ENCODE measurements at regions not wholly inside any gene's neighbourhood (a gene's known extent, or its start where the extent isn't known, plus 50 kb on each side); places are given as distances from the start of the nearest gene placed in this dataset.
"Not testable (repeated sequence)": the region's sequence is repeated elsewhere in the genome, so short reads cannot be mapped to it uniquely, and the experiment has no call there.

DNA sequence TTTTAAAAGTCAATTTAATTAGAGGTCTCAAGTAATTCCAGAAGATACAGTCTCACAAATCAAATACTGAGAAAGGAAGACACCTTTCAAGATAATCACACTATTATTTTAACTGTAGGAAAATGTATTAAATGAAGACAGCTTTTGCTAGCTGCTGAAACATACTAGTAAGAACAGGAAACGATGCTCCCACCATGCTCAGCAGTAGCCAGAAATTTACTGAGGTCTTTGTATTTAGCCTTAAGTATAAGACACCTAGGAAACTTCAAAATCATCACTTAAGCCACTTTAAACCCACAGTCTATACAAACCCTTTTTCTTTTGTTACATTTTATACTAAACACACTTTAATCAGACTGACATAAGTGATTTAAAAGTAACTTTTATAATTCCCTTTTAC, 72.7 kb upstream of the NPIPB12 start:
- not testable (repeated sequence) for DNase-seq (ENCODE audit: low read depth)

- not testable (repeated sequence) for DNase-seq (ENCODE audit: low read depth)
Measured at GRCh38 chr16:29581764-29582163, 75.6 kb upstream of the NPIPB12 start.

DNA sequence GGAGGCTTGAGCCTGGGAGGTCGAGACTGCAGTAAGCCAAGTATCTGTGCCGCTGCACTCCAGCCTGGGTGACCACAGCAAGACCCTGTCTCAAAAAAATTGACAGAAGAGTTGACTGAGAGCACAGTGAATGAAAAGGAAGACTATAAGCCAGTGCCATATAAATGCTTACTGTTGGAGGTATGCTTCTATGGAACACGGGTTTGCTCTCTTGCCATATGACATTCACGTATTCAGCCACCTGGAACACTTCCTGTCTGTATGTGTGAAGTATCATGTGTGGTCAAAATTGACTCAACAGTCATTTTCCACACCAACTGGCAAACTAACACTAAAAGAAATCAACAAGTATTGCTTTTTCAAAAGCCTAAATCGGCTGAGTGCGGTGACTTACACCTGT, 71.1 kb upstream of the SPN start:
- DNase-seq (ENCODE audit: low read depth): not testable (repeated sequence)

GRCh38 chr16:29594269-29594925, 68.7 kb upstream of the SPN start:
- peak; percentile 35 for DNase-seq (ENCODE audit: low read depth)

DNA sequence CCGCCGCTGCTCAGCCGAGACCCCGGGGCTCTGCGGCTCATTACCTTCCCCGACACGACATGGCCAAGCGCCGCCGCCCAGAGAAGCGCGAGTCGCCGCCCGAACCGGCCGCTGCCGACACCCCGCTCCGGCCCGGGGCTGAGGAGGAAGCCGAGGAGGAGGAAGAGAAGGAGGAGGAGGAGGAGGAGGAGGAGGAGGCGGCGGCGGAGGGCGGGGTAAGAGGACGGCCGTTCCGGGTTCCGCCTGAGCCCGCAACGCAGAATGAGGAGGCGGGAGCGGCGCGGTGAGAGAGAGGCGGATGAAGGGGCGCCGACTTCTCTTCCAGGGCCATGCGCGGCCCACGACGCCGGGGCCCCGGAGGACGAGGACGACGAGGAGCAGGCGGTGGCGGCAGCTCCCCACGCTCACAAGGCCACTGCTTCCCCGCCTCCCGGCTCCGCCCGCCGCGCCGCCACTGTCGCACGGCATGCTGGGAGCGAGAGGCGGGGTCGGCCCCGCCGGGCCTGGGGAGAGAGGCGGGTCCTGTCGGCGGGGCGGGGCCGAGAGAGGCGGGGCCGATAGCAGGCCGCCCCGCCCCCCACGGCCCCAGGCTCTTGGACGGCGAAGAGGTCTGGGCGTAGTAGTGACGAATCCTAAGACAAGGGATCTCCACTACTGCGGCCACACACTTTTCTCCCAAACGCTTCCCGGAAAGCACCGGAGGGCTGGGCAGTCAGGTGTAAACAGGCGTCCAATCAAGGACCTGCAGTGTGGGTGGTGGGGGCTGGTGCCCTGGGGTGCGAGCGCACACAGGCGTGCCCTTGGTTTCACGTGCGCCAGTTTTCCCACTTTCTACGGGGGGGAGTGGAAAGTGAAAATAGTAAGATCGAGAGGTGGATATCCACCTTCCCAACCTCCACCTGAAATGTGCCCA, 67.9 kb upstream of the SPN start:
- DNase-seq (ENCODE audit: low read depth): peak; percentile 64

DNA sequence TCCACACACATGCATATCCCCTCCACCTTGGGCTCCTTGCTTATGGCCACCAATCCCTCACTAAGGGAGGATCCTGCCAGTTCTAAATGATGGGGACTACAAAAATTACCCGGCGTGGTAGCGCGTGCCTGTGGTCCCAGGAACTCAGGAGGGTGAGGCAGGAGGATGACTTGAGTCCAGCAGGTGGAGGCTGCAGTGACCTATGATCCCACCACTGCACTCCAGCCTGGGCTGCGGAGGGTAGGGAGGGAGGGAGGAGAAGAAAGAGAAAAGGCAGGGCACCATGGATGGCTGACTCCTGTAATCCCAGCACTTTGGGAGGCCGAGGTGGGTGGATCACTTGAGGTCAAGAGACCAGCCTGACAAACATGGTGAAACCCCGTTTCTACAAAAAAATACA, 66.0 kb upstream of the SPN start:
- DNase-seq (ENCODE audit: low read depth): not testable (repeated sequence)

DNA sequence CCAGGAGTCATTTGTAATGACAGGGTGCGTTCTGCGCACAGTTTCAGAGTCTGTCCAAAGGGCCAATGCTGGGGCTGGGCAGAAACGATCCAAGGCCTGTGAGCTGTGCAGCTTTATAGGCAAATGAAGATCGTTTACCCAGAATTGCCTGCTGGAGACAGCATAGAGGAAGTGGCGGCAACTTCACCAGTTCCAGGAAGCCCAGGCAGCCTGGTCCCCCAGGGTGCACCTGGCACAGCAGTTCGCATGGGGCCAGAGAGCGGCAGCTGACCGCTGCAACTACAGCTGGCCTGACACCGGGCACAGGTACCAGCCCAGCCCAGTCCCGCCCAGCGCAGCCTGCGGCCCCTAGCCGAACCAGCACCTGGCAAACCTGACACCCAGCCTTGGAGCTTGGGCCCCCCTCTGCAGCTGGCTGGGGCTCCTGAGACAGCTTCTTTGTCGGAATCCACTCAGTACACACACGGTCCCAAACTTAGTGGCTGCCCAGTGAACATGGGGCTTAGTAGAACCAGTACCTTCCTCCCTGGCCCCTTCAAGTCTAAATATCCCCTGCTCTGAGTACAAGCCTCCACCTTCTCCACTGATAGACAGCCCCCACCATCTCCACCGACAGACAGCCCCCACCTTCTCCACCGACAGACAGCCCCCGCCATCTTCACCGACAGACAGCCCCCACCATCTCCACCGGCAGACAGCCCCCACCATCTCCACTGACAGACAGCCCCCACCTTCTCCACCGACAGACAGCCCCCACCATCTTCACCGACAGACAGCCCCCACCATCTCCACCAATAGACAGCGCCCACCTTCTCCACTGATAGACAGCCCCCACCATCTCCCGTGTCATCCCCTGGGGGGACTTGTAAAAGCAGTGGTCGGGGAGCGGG, 62.7 kb upstream of the SPN start:
- DNase-seq (ENCODE audit: low read depth): not testable (repeated sequence)

GRCh38 chr16:29602247-29602625, 60.8 kb upstream of the SPN start:
- not testable (repeated sequence) for DNase-seq (ENCODE audit: low read depth)

- not testable (repeated sequence) for DNase-seq (ENCODE audit: low read depth)
Measured at GRCh38 chr16:29602683-29603088, 60.4 kb upstream of the SPN start.

GRCh38 chr16:29604631-29605549, 58.2 kb upstream of the SPN start:
- peak; percentile 53 for DNase-seq (ENCODE audit: low read depth)

DNA sequence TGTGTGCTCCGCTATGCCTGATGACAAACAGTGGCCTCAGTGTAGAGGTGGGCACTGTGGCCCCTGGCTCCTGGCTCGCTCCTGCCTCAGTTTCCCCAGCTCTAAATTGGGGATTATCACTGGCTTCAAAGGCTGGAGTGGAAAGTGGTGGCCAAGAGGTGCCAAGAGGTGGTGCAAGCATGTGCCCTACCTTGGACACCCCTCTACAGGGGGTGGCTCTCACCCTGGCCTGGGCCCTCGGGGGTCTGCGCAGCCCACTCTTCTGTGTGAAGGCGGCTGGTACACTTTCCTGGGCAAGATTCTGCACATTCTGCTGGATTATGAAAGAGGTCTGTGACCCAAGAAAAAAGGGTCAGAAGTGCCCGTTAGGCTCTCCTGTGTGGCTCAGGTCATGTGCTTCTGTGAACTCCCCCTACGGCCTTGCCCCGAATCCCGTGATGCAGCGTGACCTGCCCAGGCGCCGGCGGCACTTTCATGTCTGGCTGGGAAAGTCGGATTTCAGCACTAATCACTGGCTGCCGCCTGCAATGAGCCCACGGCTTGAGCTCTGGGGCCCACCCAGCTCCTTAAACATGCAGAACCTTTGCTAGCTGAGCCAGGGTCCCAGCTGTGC, 57.3 kb upstream of the SPN start:
- DNase-seq (ENCODE audit: low read depth): not testable (repeated sequence)

- not testable (repeated sequence) for DNase-seq (ENCODE audit: low read depth)
Measured at GRCh38 chr16:29606669-29607427, 56.2 kb upstream of the SPN start.

DNA sequence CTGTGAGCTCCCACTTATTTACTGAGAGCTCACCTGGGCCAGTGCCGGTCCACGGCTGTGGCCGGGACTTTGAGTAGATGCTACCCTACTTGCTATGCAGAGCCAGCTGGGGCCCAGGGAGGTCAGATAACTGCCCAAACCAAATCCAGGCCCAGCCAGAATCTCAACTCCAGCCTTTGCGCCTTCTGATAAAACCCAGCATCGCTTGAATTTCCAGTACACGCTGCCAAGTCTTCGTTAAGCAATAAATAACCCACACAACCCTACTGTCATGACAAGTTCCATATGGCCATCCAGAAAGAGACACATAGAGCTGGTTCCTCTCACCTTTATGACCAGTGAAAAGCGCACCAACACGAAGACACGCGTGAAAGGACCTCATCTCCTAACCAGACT, 55.6 kb upstream of the SPN start:
- not testable (repeated sequence) for DNase-seq (ENCODE audit: low read depth)

GRCh38 chr16:29612381-29613306, 50.4 kb upstream of the SPN start:
- DNase-seq (ENCODE audit: low read depth): not testable (repeated sequence)

Measured in GM04504 (cell line).